GM21825 (cell line): ENCODE measurements at regions not wholly inside any gene's neighbourhood (a gene's known extent, or its start where the extent isn't known, plus 50 kb on each side); places are given as distances from the start of the nearest gene placed in this dataset.

Source experiments
- ATAC-seq: cut with Tn5 transposase; IDR thresholded peaks from one replicate; pipeline ENCODE4 v1.9.1; 2021; ENCODE audit warnings: mild to moderate bottlenecking, moderate library complexity; ENCODE audit not compliant: unreplicated experiment

GRCh38 chr12:132408626-132409494, 79.5 kb upstream of the GALNT9 start:
- no peak for ATAC-seq

GRCh38 chr12:132407992-132408391, 78.6 kb upstream of the GALNT9 start:
- ATAC-seq: no peak

GRCh38 chr12:132407451-132407961, 78.1 kb upstream of the GALNT9 start:
- no peak for ATAC-seq

GRCh38 chr12:132406493-132407450, 77.4 kb upstream of the GALNT9 start:
- ATAC-seq: no peak

- ATAC-seq: no peak
These were observed 76.4 kb upstream of the GALNT9 start for GRCh38 chr12:132405742-132406251.

- ATAC-seq: no peak
These were observed 75.8 kb upstream of the GALNT9 start for GRCh38 chr12:132404951-132405741.

GRCh38 chr12:132404435-132404855, 75.1 kb upstream of the GALNT9 start:
- no peak for ATAC-seq

GRCh38 chr12:132403636-132404434, 74.4 kb upstream of the GALNT9 start:
- ATAC-seq: no peak

- ATAC-seq: no peak
These were observed 73.5 kb upstream of the GALNT9 start for GRCh38 chr12:132402831-132403416.

- ATAC-seq: no peak
These were observed 72.6 kb upstream of the GALNT9 start for GRCh38 chr12:132401982-132402381.

GRCh38 chr12:132400011-132400641, 70.7 kb upstream of the GALNT9 start:
- no peak for ATAC-seq

GRCh38 chr12:132399092-132400010, 70.0 kb upstream of the GALNT9 start:
- ATAC-seq: no peak

- no peak for ATAC-seq
These were observed 69.1 kb upstream of the GALNT9 start for GRCh38 chr12:132398386-132398991.

- no peak for ATAC-seq
These were observed 68.6 kb upstream of the GALNT9 start for GRCh38 chr12:132397934-132398385.

- no peak for ATAC-seq
These were observed 68.0 kb upstream of the GALNT9 start for GRCh38 chr12:132397152-132397933.

GRCh38 chr12:132396657-132397056, 67.3 kb upstream of the GALNT9 start:
- ATAC-seq: no peak
